Suppressor macrophage treated with lipopolysaccharide for 1 hour (primary cell): ENCODE measurements at regions not wholly inside any gene's neighbourhood (a gene's known extent, or its start where the extent isn't known, plus 50 kb on each side); places are given as distances from the start of the nearest gene placed in this dataset.
"Not testable (repeated sequence)": the region's sequence is repeated elsewhere in the genome, so short reads cannot be mapped to it uniquely, and the experiment has no call there.

Experiments used
- DNase-seq, 3 donors: peaks; one replicate each; pipeline ENCODE4 v3.0.0-alpha.2; 2020 to 2022

GRCh38 chr5:152711801-152712388 lies 306.8 kb upstream of the NMUR2 start:
- no peak for DNase-seq

DNA sequence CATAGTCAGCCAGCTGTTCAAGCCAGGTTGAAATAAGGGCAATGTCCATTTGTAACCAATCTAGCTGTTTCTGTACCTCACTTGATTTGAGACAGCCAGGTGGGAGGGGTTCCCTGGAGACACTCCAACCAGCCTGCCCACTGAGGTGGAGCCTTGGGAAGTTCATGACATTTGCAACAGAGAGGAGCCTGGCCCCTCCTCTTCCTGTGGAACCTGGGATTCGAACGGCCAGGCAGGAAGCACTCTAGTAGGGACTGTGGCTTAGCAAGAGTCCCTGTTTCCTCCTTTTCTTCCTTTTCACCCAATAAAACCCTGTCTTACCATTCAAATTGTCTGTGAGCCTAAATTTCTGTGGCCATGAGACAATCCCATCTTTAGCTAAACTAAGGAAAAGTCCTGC lies 312.3 kb upstream of the NMUR2 start:
- DNase-seq, result no peak

DNA sequence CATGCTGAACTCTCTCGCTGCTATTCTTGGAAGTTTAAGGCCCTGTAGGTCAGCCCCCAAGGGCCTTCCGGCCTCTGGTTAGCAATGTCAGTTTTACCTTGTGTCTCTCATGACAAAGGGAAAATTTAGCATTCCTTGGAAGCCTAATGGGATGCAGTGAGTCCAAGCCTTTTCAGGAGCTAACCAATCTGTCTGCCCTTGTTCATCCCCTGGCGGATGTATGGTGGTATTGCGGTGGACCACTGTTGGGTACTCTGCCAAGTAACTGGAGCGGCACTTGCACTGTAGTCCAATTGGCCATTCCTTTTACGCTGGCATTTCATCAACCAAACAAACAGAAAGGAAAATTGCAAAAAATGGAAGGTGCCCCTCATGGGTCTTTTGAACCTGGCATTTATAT lies 318.4 kb upstream of the NMUR2 start:
- DNase-seq, result no peak

DNA sequence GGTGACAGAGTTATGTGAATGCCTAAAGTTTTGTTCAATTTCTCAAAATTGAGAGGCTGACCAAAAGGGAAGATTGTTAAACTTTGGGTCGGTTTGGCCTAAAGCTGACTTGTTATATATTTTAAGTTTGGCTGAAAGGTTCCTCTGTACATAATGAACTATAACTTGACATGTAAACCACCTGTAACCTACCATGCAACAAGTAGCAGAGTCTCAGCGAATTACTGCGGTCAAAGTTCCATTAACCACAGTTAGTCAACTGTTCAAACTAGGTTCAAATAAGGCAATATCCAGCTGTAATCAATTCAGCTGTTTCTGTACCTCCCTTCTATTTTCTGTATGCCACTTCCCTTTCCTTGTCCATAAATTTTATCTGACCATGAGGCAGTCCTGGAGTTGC lies 325.1 kb upstream of the NMUR2 start:
- no peak for DNase-seq

GRCh38 chr5:152736906-152737305 lies 331.8 kb upstream of the NMUR2 start:
- DNase-seq, result no peak

DNA sequence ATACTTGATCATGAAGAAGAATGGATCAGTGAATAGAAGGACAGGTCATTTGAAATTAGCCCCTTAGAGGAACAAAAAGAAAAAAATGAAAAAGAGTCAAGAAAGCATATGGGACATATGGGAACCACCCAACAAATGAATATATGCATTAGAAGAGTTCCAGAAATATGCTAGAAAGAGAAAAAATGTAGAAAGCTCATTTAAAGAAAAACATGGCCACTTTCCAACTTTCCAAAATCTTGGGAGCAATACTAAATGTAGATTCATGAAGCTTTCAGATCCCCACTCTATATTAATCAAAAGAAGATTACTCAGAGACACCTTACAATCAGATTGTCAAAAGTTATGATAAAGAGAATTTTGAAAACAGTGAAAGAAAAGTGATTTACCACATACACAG lies 334.8 kb upstream of the NMUR2 start:
- no peak for DNase-seq

DNA sequence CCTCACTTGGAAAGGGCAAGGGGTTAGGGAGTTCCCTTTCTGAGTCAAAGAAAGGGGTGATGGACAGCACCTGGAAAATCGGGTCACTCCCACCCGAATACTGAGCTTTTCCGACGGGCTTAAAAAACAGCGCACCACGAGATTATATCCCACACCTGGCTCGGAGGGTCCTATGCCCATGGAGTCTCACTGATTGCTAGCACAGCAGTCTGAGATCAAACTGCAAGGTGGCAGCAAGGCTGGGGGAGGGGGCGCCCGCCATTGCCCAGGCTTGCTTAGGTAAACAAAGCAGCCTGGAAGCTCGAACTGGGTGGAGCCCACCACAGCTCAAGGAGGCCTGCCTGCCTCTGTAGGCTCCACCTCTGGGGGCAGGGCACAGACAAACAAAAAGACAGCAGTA lies 336.0 kb upstream of the NMUR2 start:
- DNase-seq, result not testable (repeated sequence)

DNA sequence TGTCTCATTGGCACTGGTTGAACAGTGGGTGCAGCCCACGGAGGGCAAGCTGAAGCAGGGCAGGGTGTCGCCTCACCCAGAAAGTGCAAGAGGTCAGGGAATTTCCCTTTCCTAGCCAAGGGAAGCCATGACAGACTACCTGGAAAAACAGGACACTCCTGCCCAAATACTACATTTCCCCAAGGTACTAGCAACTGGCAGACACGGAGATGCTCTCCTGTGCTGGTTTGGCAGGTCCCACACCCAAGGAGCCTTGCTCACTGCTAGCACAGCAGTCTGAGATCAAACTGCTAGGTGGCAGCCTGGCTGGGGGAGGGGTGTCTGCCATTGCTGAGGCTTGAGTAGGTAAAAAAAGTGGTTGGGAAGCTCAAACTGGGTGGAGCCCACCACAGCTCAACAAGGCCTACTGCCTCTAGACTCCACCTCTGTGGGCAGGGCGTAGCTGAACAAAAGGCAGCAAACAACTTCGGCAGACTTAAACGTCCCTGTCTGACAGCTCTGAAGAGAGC lies 382.7 kb upstream of the NMUR2 start:
- DNase-seq, result not testable (repeated sequence)

DNA sequence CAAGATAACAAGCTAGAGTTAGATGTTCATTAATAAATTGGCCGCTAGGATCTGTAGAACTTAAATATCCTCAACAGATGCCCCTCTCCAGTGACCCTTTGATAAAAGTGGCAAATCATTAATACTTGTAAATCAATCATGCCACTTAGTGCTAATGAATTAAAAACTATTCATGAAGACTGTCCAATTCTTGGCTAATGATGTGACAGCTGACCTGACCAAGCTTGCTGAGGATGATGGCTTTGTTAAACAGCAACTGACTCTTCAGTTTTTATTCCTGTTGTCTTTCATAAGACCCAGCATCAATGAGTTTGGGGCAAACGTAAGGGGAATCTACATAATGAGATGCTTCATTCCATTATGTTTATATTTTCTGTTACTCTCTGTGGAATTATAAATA lies 396.8 kb upstream of the NMUR2 start:
- DNase-seq, result no peak

GRCh38 chr5:152804179-152804578 lies 399.1 kb upstream of the NMUR2 start:
- DNase-seq, result no peak

GRCh38 chr5:152811988-152812387 lies 406.9 kb upstream of the NMUR2 start:
- no peak for DNase-seq

DNA sequence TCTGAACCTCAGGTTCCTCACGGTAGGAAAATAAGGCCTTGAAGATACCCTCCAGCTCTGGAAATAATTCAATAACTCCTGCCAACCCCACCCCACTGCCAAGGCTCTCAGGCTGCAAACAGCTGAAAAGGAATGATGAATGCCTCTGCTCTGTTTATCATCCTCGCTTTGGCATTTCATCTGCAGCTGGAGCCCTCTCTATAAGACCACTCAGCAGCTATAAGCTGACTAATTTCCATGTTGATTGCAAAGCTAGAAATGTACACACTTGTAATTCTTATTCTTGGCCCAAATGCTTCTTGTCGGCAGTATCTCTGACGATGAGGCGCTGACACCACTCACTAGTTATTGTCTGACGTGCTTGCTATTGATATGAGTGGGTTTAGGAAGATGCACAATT lies 408.4 kb upstream of the NMUR2 start:
- DNase-seq, result no peak

- DNase-seq, result no peak
Observed at GRCh38 chr5:152819891-152820290, 414.8 kb upstream of the NMUR2 start.

DNA sequence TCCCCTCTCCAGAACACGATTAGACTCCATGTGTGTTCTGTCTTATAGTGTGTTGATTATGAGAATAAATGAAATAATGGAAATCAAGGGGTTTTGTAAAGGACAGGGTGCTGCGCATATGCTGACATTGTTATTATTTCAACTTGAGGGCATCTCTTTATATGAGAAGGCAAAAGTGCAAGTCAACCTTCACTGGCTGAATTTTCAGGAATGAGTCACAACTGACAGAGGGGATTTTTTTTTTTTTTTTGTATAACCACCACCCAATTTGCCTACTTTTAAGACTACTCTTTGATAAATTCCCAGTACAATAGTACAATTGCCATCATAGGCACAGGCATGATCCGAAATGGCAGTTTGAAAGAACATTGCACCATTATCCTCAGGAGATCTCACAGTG lies 419.2 kb upstream of the NMUR2 start:
- DNase-seq, result no peak

GRCh38 chr5:152838241-152838786 lies 433.2 kb upstream of the NMUR2 start:
- DNase-seq, result no peak

- no peak for DNase-seq
Observed at GRCh38 chr5:152844713-152845112, 439.6 kb upstream of the NMUR2 start.

GRCh38 chr5:152853361-152853760 lies 448.3 kb upstream of the NMUR2 start:
- no peak for DNase-seq

DNA sequence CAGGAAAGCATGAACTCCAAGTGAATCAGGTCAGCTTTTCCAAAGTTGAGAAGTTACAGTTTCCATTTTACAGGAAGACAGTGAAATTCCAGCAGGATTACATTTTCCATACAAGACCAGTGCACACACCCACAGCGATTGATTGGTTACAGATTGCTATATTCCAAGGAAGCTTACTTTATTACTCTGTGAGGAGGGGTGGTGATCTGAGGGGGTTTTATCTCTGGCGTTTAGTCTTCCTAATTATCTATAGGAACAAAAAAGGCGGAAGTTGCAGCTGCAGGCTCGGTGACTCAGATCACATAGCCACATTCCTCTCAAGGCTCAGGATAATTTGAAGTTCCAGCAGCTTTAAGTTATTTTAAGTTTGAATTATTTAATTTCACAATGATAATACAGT lies 450.4 kb upstream of the NMUR2 start:
- no peak for DNase-seq

- DNase-seq, result no peak
Observed at GRCh38 chr5:152861231-152861630, 456.2 kb upstream of the NMUR2 start.

DNA sequence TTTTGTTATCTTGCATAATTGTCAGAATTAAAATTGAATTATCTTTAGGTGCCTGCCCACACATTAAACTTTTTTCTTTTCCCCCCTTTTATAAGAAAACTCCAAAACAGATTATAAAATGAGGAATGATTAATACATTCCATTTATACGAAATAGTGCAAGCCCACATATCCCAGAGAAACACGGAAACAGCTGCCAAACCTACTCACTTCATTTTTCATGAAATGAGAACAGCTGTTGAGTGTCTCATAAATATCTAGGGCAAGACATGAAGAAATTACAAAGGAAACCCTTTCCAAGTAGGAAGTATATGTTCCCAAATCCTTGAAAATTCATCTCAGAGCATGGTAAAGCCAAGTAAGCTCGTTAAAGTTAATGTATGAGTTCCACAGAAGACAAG lies 459.4 kb upstream of the NMUR2 start:
- no peak for DNase-seq

DNA sequence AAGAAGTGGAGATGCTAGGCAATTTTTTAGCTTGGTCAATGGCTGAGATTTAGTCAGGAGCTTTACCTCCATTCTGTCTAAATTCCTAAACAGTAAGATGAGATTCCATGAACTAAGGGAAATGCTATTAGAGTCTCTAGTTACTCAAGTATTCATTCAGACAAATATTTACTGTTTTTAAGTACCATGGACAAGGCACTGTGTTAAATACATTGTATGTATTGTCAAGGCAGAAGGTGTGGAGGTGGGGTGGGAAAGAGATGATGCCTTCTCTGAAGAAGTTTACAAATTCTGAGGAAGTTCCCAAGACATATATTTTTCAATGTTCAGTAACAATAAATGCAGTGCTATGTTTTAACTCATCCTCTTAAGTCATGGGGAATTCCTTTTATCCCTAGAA lies 459.9 kb upstream of the NMUR2 start:
- no peak for DNase-seq

- no peak for DNase-seq
Observed at GRCh38 chr5:152869971-152870370, 464.9 kb upstream of the NMUR2 start.

GRCh38 chr5:152882621-152883020 lies 477.5 kb upstream of the NMUR2 start:
- no peak for DNase-seq

DNA sequence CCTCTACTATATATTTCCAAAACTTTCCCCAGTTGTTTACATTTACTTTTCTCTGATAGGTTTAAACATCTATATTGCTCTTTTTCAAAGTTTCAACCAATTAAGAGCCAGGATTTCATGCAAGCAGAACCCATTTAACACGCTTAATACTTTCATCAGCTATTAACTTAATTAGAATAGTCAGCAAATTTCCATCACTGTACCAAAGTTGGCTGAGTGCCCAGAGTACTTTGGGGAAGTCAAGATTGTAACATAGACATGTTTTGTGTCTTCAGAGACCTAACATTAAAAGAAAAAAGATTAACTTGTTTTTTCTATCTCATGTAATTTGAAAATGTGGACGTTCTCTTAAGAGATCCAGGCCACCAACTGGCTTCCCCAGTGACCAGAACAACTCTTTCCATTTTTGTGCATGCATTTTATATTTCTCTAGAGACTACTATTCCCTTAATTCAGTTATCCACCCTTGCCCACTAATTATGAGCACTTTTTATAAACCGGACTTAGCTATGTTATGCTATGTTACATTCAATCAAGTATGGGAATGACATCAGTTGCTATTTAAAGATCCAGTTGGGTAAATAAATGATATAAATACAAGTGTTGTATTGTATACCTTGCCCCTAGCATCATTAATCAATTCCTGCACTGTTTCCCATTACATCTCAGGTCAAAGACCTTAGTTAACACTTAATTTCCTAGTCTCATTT lies 478.1 kb upstream of the NMUR2 start:
- no peak for DNase-seq

DNA sequence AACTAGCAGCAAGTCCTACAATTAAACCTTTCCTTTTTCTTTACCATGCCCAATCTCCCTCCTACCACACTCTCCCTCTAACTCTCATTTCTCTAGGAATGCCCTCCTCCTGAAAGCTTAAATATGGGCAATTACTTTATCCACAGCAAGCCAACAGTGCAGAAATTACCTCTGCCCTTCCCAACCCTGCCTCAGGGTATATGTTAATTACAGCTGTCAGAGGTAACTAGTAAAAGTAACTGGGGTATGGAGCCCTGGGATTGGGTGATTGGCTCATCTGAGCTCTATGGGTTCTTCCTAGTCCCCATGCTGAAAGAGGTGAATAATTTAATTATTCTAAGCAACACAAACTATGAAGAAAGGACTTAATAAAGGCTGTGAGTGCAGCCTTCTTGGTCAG lies 478.9 kb upstream of the NMUR2 start:
- DNase-seq, result no peak
